NT2/D1 (cell line): ENCODE measurements at regions not wholly inside any gene's neighbourhood (a gene's known extent, or its start where the extent isn't known, plus 50 kb on each side); places are given as distances from the start of the nearest gene placed in this dataset.

Source experiments
- SUZ12 ChIP-seq: IDR thresholded peaks from 2 replicates; pipeline ENCODE4 v1.6.1; 2011; ENCODE audit not compliant: insufficient read length, insufficient read depth; ENCODE audit errors: extremely low read depth
- YY1 ChIP-seq: IDR thresholded peaks from 2 replicates; pipeline ENCODE4 v1.6.1; 2011; ENCODE audit not compliant: insufficient read length, insufficient read depth
- ZNF274 ChIP-seq: IDR thresholded peaks from 2 replicates; pipeline ENCODE4 v1.6.1; 2011; ENCODE audit warnings: mild to moderate bottlenecking, low read depth, low read length

- TF ChIP-seq ZNF274 (no peak), YY1 (no peak), SUZ12 (no peak)
Observed at GRCh38 chrX:78506248-78506647, 152.9 kb downstream of the RTL3 start.
